Fibroblast of lung (primary cell): ENCODE measurements at regions not wholly inside any gene's neighbourhood (a gene's known extent, or its start where the extent isn't known, plus 50 kb on each side); places are given as distances from the start of the nearest gene placed in this dataset.

ENCODE experiments used
- EZH2 ChIP-seq: IDR thresholded peaks from 2 replicates; pipeline ENCODE4 v1.5.1; 2012; ENCODE audit warnings: low read length, control low read depth, mild to moderate bottlenecking; ENCODE audit errors: missing control alignments
- TF ChIP-seq, protein P1 (sequence below), 2 donors: IDR thresholded peaks in 1 of 2; conservative IDR thresholded peaks in 1 of 2; 1 replicate in 1 of 2; 2 replicates in 1 of 2; pipeline ENCODE4 v1.5.1; 2011 to 2012; ENCODE audit warnings: low read length in 2 of 2, control low read depth in 1 of 2, inconsistent platforms in 1 of 2, low read depth in 1 of 2, mild to moderate bottlenecking in 1 of 2

DNA sequence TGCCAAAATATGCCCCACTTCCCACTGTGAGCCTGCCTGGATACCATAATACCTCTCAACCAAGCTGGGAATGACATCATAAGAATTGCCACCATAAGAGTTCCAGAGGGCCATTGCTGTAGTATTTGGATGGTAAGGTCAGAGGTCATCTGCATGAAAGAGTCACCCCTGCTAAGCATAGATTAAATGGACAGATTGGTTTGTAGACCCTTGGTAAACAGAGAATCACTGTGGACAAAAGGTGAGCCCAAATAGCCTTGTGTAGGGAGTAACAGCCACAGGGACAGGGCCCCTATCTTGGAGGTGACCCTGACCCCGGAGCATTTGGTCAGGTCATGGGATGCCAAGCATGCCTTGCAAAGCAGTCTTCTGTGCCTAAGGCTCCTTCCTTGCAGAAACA lies 129.7 kb downstream of the GPAM start:
- TF ChIP-seq, protein P1, sequence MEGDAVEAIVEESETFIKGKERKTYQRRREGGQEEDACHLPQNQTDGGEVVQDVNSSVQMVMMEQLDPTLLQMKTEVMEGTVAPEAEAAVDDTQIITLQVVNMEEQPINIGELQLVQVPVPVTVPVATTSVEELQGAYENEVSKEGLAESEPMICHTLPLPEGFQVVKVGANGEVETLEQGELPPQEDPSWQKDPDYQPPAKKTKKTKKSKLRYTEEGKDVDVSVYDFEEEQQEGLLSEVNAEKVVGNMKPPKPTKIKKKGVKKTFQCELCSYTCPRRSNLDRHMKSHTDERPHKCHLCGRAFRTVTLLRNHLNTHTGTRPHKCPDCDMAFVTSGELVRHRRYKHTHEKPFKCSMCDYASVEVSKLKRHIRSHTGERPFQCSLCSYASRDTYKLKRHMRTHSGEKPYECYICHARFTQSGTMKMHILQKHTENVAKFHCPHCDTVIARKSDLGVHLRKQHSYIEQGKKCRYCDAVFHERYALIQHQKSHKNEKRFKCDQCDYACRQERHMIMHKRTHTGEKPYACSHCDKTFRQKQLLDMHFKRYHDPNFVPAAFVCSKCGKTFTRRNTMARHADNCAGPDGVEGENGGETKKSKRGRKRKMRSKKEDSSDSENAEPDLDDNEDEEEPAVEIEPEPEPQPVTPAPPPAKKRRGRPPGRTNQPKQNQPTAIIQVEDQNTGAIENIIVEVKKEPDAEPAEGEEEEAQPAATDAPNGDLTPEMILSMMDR (conservative IDR thresholded peaks at IDR 0.05 in 1 of 2, IDR thresholded peaks at IDR 0.05 in 1 of 2; ENCODE audit: low read depth in 1 of 2, low read length in 2 of 2), result no peak
- TF ChIP-seq EZH2, result no peak
